Erythroblast (primary cell): ENCODE measurements at regions not wholly inside any gene's neighbourhood (a gene's known extent, or its start where the extent isn't known, plus 50 kb on each side); places are given as distances from the start of the nearest gene placed in this dataset.

Experiments
- GATA1 ChIP-seq: IDR thresholded peaks from 2 replicates; pipeline ENCODE4 v1.6.1; 2011; ENCODE audit warnings: low read depth, mild to moderate bottlenecking, control low read depth, low read length, moderate library complexity
- POLR2A ChIP-seq: IDR thresholded peaks from 2 replicates; pipeline ENCODE4 v1.6.1; 2011; ENCODE audit warnings: mild to moderate bottlenecking, low read length

DNA sequence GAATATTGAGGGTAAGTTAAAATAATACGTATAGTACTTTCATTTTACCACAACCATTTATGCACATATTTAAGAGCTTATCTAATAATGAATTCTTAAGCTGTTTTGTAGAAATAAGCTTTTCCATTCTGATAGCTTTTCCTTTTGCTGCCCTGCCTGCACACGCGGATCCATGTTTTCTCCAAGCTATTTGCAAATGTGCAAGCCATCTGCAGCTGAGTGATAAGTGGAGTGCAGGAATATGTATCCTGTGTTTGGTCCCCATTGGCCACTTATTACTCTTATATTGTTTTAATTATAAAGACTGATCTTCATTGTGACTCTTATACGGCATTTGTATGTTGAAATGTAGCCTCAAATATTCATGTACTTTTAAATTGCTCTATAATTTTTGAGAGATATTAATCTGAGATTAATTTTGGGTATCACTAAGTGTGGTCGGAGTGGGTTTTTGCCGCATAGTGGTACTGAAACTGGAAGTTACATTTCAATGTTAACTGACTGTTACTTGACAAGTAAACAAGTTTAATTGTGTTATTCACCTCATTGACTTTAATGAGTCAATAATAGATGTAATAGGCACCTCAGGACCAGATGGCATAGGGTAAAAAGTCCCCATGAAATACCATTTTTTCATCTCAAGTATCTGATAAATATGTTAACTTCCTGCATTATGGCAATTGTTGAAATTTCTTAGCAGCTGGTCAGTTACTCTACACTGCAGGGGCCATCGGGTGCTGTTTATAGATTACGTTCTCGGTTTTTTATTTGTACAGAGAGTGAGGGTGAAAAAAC is 1567.4 kb downstream of the EFNB2 start:
- TF ChIP-seq POLR2A (no peak), GATA1 (no peak)
